Mesenchymal stem cell (in vitro differentiated cells and primary cell): ENCODE measurements at regions not wholly inside any gene's neighbourhood (a gene's known extent, or its start where the extent isn't known, plus 50 kb on each side); places are given as distances from the start of the nearest gene placed in this dataset.
A peak's percentile ranks its signal among the peaks of the same experiment; 100 is the strongest.
"Not testable (repeated sequence)": the region's sequence is repeated elsewhere in the genome, so short reads cannot be mapped to it uniquely, and the experiment has no call there.

Experiments used
- DNase-seq: peaks from one replicate; pipeline ENCODE4 v3.0.0-alpha.2; 2013
- H2AFZ ChIP-seq: one replicate; pipeline ENCODE4 v1.6.1; 2013; ENCODE audit warnings: low read depth, mild to moderate bottlenecking, control low read depth, inconsistent platforms, low read length, moderate library complexity
- H2AK5ac ChIP-seq: 2 replicates; pipeline ENCODE4 v1.6.1; 2013; ENCODE audit warnings: low read length, moderate library complexity, mild to moderate bottlenecking, inconsistent platforms; ENCODE audit not compliant: severe bottlenecking
- H2BK120ac ChIP-seq: one replicate; pipeline ENCODE4 v1.6.1; 2013; ENCODE audit warnings: low read depth, mild to moderate bottlenecking, inconsistent platforms, low read length, moderate library complexity
- H2BK12ac ChIP-seq, 2 experiments: one replicate each; pipeline ENCODE4 v1.6.1; 2013; ENCODE audit warnings: inconsistent platforms in 2 of 2, low read length in 2 of 2, mild to moderate bottlenecking in 2 of 2, moderate library complexity in 2 of 2, control low read depth in 1 of 2
- H2BK15ac ChIP-seq: one replicate; pipeline ENCODE4 v1.6.1; 2013; ENCODE audit warnings: mild to moderate bottlenecking, low read depth, inconsistent platforms; ENCODE audit not compliant: poor library complexity, severe bottlenecking
- H2BK5ac ChIP-seq: 2 replicates; pipeline ENCODE4 v1.6.1; 2013; ENCODE audit warnings: low read depth, mild to moderate bottlenecking, low read length, control low read depth, inconsistent platforms; ENCODE audit not compliant: poor library complexity, severe bottlenecking
- H3K14ac ChIP-seq, 2 experiments: one replicate each; pipeline ENCODE4 v1.6.1; 2013; ENCODE audit warnings: inconsistent platforms in 2 of 2, low read length in 2 of 2, control low read depth in 1 of 2, mild to moderate bottlenecking in 1 of 2, moderate library complexity in 1 of 2
- H3K18ac ChIP-seq, 2 experiments: one replicate each; pipeline ENCODE4 v1.6.1; 2013; ENCODE audit warnings: inconsistent platforms in 2 of 2, low read length in 2 of 2, control low read depth in 1 of 2, low read depth in 1 of 2, mild to moderate bottlenecking in 1 of 2
- H3K23ac ChIP-seq, 2 experiments: one replicate each; pipeline ENCODE4 v1.6.1; 2013; ENCODE audit warnings: inconsistent platforms in 2 of 2, low read length in 2 of 2, mild to moderate bottlenecking in 2 of 2, moderate library complexity in 2 of 2, control low read depth in 1 of 2
- H3K27ac ChIP-seq: 2 replicates; pipeline ENCODE4 v1.5.1; 2013; ENCODE audit warnings: mild to moderate bottlenecking, moderate library complexity, low read length, control low read depth, inconsistent platforms; ENCODE audit not compliant: poor library complexity, severe bottlenecking
- H3K27me3 ChIP-seq, 2 experiments: 2 replicates each; pipeline versions ENCODE4 v1.6.1 to v1.7.0; 2013; ENCODE audit warnings: low read length in 2 of 2, mild to moderate bottlenecking in 2 of 2, moderate library complexity in 2 of 2, control low read depth in 1 of 2, inconsistent platforms in 1 of 2; ENCODE audit not compliant: control insufficient read depth in 1 of 2, insufficient read depth in 1 of 2
- H3K36me3 ChIP-seq, 2 experiments: 2 replicates each; pipeline versions ENCODE4 v1.6.1 to v1.7.0; 2013; ENCODE audit warnings: low read length in 2 of 2, control low read depth in 1 of 2, inconsistent platforms in 1 of 2, low read depth in 1 of 2, mild to moderate bottlenecking in 1 of 2; ENCODE audit not compliant: insufficient read depth in 2 of 2, control insufficient read depth in 1 of 2
- H3K4ac ChIP-seq, 2 experiments: one replicate each; pipeline ENCODE4 v1.6.1; 2013; ENCODE audit warnings: inconsistent platforms in 2 of 2, low read length in 2 of 2, mild to moderate bottlenecking in 2 of 2, moderate library complexity in 2 of 2, control low read depth in 1 of 2, low read depth in 1 of 2
- H3K4me1 ChIP-seq: 2 replicates; pipeline ENCODE4 v1.6.1; 2013; ENCODE audit warnings: low read depth, low read length, control low read depth; ENCODE audit not compliant: control insufficient read depth, insufficient read depth
- H3K4me2 ChIP-seq: 2 replicates; pipeline ENCODE4 v1.6.1; 2013; ENCODE audit warnings: low read length, mild to moderate bottlenecking, inconsistent platforms; ENCODE audit not compliant: poor library complexity, severe bottlenecking
- H3K4me3 ChIP-seq, 2 experiments: 2 replicates each; pipeline versions ENCODE4 v1.5.1 to v1.7.0; 2013; ENCODE audit warnings: low read length in 2 of 2, mild to moderate bottlenecking in 2 of 2, control low read depth in 1 of 2, low read depth in 1 of 2; ENCODE audit not compliant: insufficient read depth in 1 of 2
- H3K79me1 ChIP-seq: replicated peaks from 2 replicates; pipeline ENCODE4 v1.6.1; 2013; ENCODE audit warnings: mild to moderate bottlenecking, control low read depth, low read length, inconsistent platforms; ENCODE audit not compliant: poor library complexity, severe bottlenecking
- H3K9ac ChIP-seq: 2 replicates; pipeline ENCODE4 v1.7.0; 2013; ENCODE audit warnings: mild to moderate bottlenecking, low read length, moderate library complexity
- H3K9me3 ChIP-seq: 2 replicates; pipeline ENCODE4 v1.7.0; 2013; ENCODE audit warnings: mild to moderate bottlenecking, low read length; ENCODE audit not compliant: control insufficient read depth
- H4K8ac ChIP-seq: one replicate; pipeline ENCODE4 v1.6.1; 2013; ENCODE audit warnings: inconsistent platforms, mild to moderate bottlenecking, low read length, moderate library complexity
- H4K91ac ChIP-seq: one replicate; pipeline ENCODE4 v1.6.1; 2013; ENCODE audit warnings: mild to moderate bottlenecking, low read length, inconsistent platforms
- WGBS: methylation state at CpG from one replicate; pipeline ENCODE4 v1.1.7; 2013; ENCODE audit warnings: mixed read lengths; 5-methylcytosine and 5-hydroxymethylcytosine counted together

DNA sequence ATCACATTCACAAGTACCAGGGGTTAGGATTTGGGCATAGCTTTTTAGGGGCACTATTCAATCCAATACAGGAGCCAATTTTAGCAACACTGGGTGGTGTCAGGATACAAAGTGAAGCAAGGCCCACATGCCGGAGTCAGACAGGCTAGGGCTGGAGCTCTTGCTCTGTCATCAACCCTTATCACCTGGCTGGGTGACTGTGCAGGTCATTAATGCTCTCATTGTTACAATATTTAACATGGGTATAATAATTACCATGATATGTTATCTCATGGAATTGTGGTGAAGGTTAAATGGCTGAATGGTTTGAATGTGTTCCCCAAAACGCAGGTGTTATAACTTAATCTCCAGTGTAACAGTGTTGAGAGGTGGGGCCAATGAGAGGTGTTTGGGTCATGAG is 143.3 kb upstream of the THY1 start:
- peaks cover 19% of the 10 kb centered on the region for H3K9me3 ChIP-seq
- peak overlapping the region; percentile 11 to 48 for H2BK12ac ChIP-seq
- H3K14ac ChIP-seq: no peak overlapping the region
- H3K4me2 ChIP-seq: no peak overlapping the region
- DNase-seq: no peak
- no peak overlapping the region for H3K23ac ChIP-seq
- no peak overlapping the region for H2BK15ac ChIP-seq
- H4K91ac ChIP-seq: no peak overlapping the region
- no peak overlapping the region for H3K4me3 ChIP-seq
- no peak overlapping the region for H2BK120ac ChIP-seq
- H2AFZ ChIP-seq: no peak overlapping the region
- no peak overlapping the region for H3K9ac ChIP-seq
- H3K36me3 ChIP-seq: no peaks in the 10 kb centered on the region
- H2AK5ac ChIP-seq: no peak overlapping the region
- H3K18ac ChIP-seq: peak overlapping the region in 1 of 2 experiments; percentile 22
- peaks cover 10% of the 10 kb centered on the region for H3K4me1 ChIP-seq
- no peak overlapping the region for H3K27ac ChIP-seq
- H4K8ac ChIP-seq: peak overlapping the region; percentile 50
- H3K4ac ChIP-seq: no peak overlapping the region
- H2BK5ac ChIP-seq: no peak overlapping the region
- H3K27me3 ChIP-seq: no peaks in the 10 kb centered on the region
- no peaks in the 10 kb centered on the region for H3K79me1 ChIP-seq
- 97% methylated on average over 2 of the region's 2 CpGs for WGBS

DNA sequence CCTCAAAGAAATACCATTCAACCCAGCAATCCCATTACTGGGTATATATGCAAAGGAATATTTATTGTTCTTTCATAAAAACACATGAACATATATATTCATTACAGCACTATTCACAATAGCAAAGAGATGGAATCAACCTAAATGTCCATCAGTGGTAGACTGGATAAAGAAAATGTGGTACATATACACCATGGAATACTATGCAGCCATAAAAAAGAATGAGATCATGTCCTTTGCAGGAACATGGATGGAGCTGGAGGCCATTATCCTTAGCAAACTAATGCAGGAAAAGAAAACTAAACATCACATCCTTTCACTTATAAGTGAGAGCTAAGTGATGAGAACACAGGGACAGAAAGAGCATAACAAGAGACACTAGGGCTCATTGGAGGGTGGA is 142.7 kb upstream of the THY1 start:
- DNase-seq, H3K9ac ChIP-seq, H3K14ac ChIP-seq, H2AFZ ChIP-seq, H2BK120ac ChIP-seq, H3K4me2 ChIP-seq, H3K4me3 ChIP-seq, H3K36me3 ChIP-seq, H3K27me3 ChIP-seq, H2AK5ac ChIP-seq, H2BK15ac ChIP-seq, H2BK5ac ChIP-seq, H3K4ac ChIP-seq, H3K18ac ChIP-seq, H3K79me1 ChIP-seq, H3K4me1 ChIP-seq, H3K27ac ChIP-seq, H3K23ac ChIP-seq, H4K91ac ChIP-seq, H4K8ac ChIP-seq, H2BK12ac ChIP-seq: not testable (repeated sequence)
- H3K9me3 ChIP-seq: peaks cover 19% of the 10 kb centered on the region

DNA sequence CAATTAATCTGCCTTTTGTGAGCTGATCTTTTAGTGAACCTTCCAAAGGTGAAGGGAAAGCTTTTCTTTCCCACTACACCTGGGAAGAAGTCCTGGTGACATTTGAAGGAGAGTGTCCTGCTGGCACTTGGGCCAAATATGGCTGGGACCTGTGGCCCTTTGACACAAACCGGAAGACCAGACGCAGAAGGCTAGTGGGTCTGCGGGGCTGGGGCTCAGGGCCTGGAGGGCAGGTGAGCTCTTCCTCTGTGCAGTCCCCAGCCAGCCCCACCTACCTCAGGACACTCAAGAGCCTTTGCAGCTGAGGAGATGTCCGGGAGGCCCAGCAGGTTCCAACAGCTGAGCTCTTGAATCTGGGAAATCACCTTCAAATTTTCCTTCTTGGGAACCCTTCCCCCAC is 138.0 kb upstream of the THY1 start:
- H2BK5ac ChIP-seq: no peak overlapping the region
- H2BK15ac ChIP-seq: no peak overlapping the region
- no peak overlapping the region for H3K4me3 ChIP-seq
- no peak overlapping the region for H3K4me2 ChIP-seq
- no peaks in the 10 kb centered on the region for H3K36me3 ChIP-seq
- H4K91ac ChIP-seq: no peak overlapping the region
- H3K18ac ChIP-seq: no peak overlapping the region
- no peak overlapping the region for H3K4ac ChIP-seq
- no peak overlapping the region for H3K9ac ChIP-seq
- H3K79me1 ChIP-seq: no peaks in the 10 kb centered on the region
- no peak for DNase-seq
- H2AFZ ChIP-seq: no peak overlapping the region
- no peak overlapping the region for H3K23ac ChIP-seq
- H3K27ac ChIP-seq: no peak overlapping the region
- WGBS: 94% methylated on average over 3 of the region's 4 CpGs
- peaks cover 16 to 24% of the 10 kb centered on the region in 2 experiments for H3K27me3 ChIP-seq
- H4K8ac ChIP-seq: no peak overlapping the region
- H2AK5ac ChIP-seq: no peak overlapping the region
- H3K14ac ChIP-seq: no peak overlapping the region
- H2BK12ac ChIP-seq: no peak overlapping the region
- peaks cover 24% of the 10 kb centered on the region for H3K9me3 ChIP-seq
- no peak overlapping the region for H2BK120ac ChIP-seq
- no peaks in the 10 kb centered on the region for H3K4me1 ChIP-seq

DNA sequence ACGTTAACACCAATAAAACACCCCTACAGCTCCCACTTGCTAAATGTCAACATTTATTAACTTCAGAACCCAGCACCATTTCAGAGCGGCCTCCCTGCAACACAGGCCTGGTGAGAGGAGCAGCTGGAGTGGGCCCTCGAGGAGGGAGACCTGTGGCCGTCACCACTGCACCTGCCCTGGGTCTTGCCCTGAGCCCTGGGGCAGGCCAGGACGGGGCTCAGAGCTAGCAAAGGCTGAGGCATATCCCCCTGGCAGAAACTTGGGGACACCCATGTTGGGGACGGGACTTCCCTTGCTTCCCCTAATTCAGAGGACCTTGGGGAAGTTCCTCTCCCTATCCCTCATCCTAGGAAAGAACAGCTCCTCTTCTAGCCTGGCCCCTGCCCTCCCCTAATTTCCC is 137.3 kb upstream of the THY1 start:
- H2BK15ac ChIP-seq: no peak overlapping the region
- H3K27me3 ChIP-seq: peaks cover 16 to 24% of the 10 kb centered on the region in 2 experiments
- H3K14ac ChIP-seq: no peak overlapping the region
- no peak overlapping the region for H2BK120ac ChIP-seq
- no peak overlapping the region for H2AK5ac ChIP-seq
- no peak overlapping the region for H3K4ac ChIP-seq
- no peak overlapping the region for H3K23ac ChIP-seq
- H2AFZ ChIP-seq: no peak overlapping the region
- no peak overlapping the region for H4K8ac ChIP-seq
- H3K79me1 ChIP-seq: no peaks in the 10 kb centered on the region
- no peaks in the 10 kb centered on the region for H3K36me3 ChIP-seq
- 85% methylated on average over 6 of the region's 6 CpGs for WGBS
- H3K4me2 ChIP-seq: no peak overlapping the region
- H4K91ac ChIP-seq: no peak overlapping the region
- H2BK5ac ChIP-seq: no peak overlapping the region
- H3K9me3 ChIP-seq: peaks cover 24% of the 10 kb centered on the region
- no peak overlapping the region for H3K9ac ChIP-seq
- no peak overlapping the region for H2BK12ac ChIP-seq
- H3K4me1 ChIP-seq: no peaks in the 10 kb centered on the region
- no peak overlapping the region for H3K27ac ChIP-seq
- no peak overlapping the region for H3K4me3 ChIP-seq
- H3K18ac ChIP-seq: no peak overlapping the region
- no peak for DNase-seq
